ENCODE measurements at regions not wholly inside any gene's neighbourhood (a gene's known extent, or its start where the extent isn't known, plus 50 kb on each side); places are given as distances from the start of the nearest gene placed in this dataset.

DNA sequence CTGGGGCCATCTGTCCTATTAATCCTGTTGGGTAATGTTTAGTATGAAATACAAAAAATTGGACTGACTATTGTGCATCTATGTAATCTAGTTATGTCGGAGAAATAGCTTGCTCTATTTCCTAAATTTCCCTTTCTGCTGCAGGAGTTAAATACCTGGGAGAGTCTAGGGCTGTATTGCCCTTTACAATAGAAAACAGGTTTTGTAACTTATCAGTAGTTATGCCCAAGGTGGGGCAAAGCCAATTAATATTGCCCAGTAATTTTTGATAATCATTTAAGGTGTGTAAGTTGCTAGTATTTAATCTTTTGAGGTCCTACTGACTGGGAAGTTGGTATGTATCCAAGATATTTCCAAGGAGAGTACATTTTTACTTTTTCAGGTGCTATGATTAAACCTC lies 838.1 kb downstream of the DACH1 start:
- Histone ChIP-seq H3K4me3 (ENCODE audit: low read depth in 1 of 2, low read length in 2 of 2) (no peak overlapping the region), H3K9me3 (ENCODE audit: low read length) (no peaks in the 10 kb centered on the region), H3K36me3 (ENCODE audit: insufficient read depth, low read length) (no peaks in the 10 kb centered on the region), H3K27ac (ENCODE audit: low read depth, low read length) (no peak overlapping the region), H3K4me1 (ENCODE audit: insufficient read depth, low read length) (no peaks in the 10 kb centered on the region), H3K9ac (ENCODE audit: low read length) (no peak overlapping the region), H3K27me3 (ENCODE audit: control insufficient read depth in 1 of 2, insufficient read depth in 2 of 2, low read length in 2 of 2) (no peaks in the 10 kb centered on the region)

DNA sequence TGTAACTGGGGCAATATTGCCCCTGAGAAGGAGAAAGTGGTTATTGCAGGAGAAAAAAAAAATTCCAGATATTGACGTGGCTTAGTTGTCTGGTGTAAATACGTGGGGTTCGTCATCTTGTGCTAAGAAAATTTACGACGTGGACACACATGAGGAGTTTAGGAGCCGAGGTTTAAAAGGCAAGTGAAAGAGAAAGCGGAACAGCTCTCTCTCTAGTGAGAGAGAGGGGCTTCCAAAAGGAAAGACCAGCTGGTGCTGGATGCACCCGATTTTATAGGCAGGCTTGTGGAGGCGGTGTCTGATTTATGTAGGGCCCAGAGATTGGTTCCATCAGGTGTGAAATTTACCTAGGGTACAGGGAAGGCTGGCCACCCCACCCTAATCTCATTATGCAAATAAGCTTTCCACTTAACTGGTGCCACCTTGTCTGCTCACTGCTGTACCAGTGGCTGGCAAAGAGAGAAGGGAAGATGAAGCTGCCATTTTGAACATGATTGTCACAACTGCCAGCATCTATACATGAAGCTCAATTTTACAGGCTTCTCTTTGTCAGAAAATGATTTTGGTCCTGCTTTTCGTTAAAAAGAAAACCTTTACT lies 845.1 kb downstream of the DACH1 start:
- Histone ChIP-seq H3K27me3 (ENCODE audit: control insufficient read depth in 1 of 2, insufficient read depth in 2 of 2, low read length in 2 of 2) (no peaks in the 10 kb centered on the region), H3K36me3 (ENCODE audit: insufficient read depth, low read length) (no peaks in the 10 kb centered on the region), H3K27ac (ENCODE audit: low read depth, low read length) (no peak overlapping the region), H3K4me1 (ENCODE audit: insufficient read depth, low read length) (no peaks in the 10 kb centered on the region), H3K4me3 (ENCODE audit: low read depth in 1 of 2, low read length in 2 of 2) (no peak overlapping the region), H3K9ac (ENCODE audit: low read length) (no peak overlapping the region), H3K9me3 (ENCODE audit: low read length) (no peaks in the 10 kb centered on the region)

DNA sequence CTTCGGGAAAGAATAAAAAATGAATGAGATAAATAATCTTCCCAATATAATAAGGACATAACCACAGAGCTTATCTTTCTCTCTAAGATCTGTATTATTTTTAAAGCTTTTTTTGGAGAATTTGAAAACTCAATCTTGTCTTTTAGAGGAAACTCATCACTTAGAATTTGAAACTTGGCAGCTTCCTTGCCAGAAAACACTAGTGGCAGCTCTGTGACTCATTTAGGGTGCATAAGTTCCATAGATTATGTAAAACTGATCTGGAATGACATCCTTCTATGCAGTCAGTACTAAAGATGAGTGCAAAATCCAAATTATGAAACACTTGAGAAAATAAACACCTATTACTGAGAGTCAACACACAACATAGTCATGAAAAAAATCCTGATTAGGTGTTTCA lies 848.0 kb downstream of the DACH1 start:
- Histone ChIP-seq H3K4me1 (ENCODE audit: insufficient read depth, low read length) (no peaks in the 10 kb centered on the region), H3K27me3 (ENCODE audit: control insufficient read depth in 1 of 2, insufficient read depth in 2 of 2, low read length in 2 of 2) (no peaks in the 10 kb centered on the region), H3K9ac (ENCODE audit: low read length) (no peak overlapping the region), H3K27ac (ENCODE audit: low read depth, low read length) (no peak overlapping the region), H3K4me3 (ENCODE audit: low read depth in 1 of 2, low read length in 2 of 2) (no peak overlapping the region), H3K9me3 (ENCODE audit: low read length) (no peaks in the 10 kb centered on the region), H3K36me3 (ENCODE audit: insufficient read depth, low read length) (no peaks in the 10 kb centered on the region)

DNA sequence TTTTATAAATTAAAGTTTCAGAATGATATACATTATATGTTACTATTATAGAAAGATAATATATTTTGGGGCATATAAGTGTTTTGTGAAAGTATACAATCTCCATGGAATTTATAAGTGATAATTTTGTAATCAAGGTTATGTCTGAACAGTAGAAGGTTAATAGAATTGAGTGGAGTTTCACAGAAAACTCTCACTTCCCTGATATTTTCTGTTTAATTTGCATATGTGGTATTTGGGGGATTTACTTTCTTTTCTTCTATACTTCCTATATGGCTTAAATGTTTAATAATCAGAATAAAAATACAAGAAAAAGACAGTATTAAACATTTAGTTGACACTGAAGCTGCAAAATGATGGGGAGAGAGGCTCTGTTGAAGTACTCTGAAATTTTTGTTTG lies 848.5 kb downstream of the DACH1 start:
- no peaks in the 10 kb centered on the region for H3K27me3 ChIP-seq (ENCODE audit: control insufficient read depth in 1 of 2, insufficient read depth in 2 of 2, low read length in 2 of 2)
- H3K27ac ChIP-seq (ENCODE audit: low read depth, low read length) = no peak overlapping the region
- no peaks in the 10 kb centered on the region for H3K9me3 ChIP-seq (ENCODE audit: low read length)
- no peak overlapping the region for H3K9ac ChIP-seq (ENCODE audit: low read length)
- no peaks in the 10 kb centered on the region for H3K4me1 ChIP-seq (ENCODE audit: insufficient read depth, low read length)
- no peak overlapping the region for H3K4me3 ChIP-seq (ENCODE audit: low read depth in 1 of 2, low read length in 2 of 2)
- no peaks in the 10 kb centered on the region for H3K36me3 ChIP-seq (ENCODE audit: insufficient read depth, low read length)

DNA sequence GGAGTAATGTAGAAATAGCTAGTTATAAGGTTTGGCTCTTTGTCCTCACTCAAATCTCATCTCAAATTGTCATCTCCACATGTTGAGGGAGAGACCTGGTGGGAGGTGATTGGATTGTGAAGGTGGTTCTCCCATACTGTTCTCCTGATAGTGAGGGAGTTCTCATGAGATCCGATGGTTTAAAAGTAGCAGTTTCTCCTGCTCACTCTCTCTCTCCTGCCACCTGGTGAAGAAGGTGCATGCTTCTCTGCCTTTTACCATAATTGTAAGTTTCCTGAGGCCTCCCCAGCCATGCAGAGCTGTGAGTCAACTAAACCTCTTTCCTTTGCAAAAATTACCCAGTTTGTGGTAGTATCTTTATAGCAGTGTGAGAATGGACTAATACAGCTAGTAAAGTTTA lies 849.4 kb downstream of the DACH1 start:
- no peak overlapping the region for H3K9ac ChIP-seq (ENCODE audit: low read length)
- no peak overlapping the region for H3K27ac ChIP-seq (ENCODE audit: low read depth, low read length)
- H3K27me3 ChIP-seq (ENCODE audit: control insufficient read depth in 1 of 2, insufficient read depth in 2 of 2, low read length in 2 of 2) = no peaks in the 10 kb centered on the region
- H3K4me1 ChIP-seq (ENCODE audit: insufficient read depth, low read length) = no peaks in the 10 kb centered on the region
- no peak overlapping the region for H3K4me3 ChIP-seq (ENCODE audit: low read depth in 1 of 2, low read length in 2 of 2)
- no peaks in the 10 kb centered on the region for H3K36me3 ChIP-seq (ENCODE audit: insufficient read depth, low read length)
- no peaks in the 10 kb centered on the region for H3K9me3 ChIP-seq (ENCODE audit: low read length)

DNA sequence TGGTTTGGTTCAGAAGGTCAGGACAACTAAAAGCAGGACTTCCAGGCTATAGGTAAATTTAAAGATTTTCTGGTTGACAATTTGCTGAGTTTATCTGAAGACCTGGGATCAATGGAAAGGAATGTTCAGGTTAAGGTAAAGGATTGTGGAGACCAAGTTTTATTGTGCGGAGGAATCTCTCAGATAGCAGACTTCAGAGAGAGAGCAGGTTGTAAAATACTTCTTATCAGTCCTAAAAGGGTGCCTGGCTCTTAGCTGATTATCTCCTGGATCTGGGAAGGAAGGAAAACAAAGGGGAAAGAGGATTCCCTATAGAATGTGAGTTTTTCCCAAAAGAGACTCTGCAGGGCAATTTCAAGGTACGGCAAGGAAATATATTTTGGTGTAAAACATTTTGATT lies 851.5 kb downstream of the DACH1 start:
- no peak overlapping the region for H3K9ac ChIP-seq (ENCODE audit: low read length)
- no peak overlapping the region for H3K4me3 ChIP-seq (ENCODE audit: low read depth in 1 of 2, low read length in 2 of 2)
- no peak overlapping the region for H3K27ac ChIP-seq (ENCODE audit: low read depth, low read length)
- no peaks in the 10 kb centered on the region for H3K9me3 ChIP-seq (ENCODE audit: low read length)
- H3K36me3 ChIP-seq (ENCODE audit: insufficient read depth, low read length) = no peaks in the 10 kb centered on the region
- no peaks in the 10 kb centered on the region for H3K27me3 ChIP-seq (ENCODE audit: control insufficient read depth in 1 of 2, insufficient read depth in 2 of 2, low read length in 2 of 2)
- no peaks in the 10 kb centered on the region for H3K4me1 ChIP-seq (ENCODE audit: insufficient read depth, low read length)

DNA sequence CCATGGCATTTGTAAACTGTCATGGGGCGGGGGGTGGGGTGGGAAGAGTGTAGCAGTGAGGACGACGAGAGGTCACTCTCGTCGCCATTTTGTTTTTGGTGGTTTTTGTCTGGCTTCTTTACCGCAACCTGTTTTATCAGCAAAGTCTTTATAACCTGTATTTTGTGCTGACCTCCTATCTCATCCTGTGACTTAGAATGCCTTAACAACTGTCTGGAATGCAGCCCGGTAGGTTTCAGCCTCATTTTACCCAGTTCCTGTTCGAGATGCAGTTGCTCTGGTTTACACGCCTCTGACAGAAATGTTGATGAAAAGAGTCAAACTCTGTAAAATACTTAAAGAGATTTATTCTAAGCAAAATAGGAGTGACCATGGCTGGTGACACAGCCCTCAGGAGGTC lies 852.0 kb downstream of the DACH1 start:
- no peaks in the 10 kb centered on the region for H3K36me3 ChIP-seq (ENCODE audit: insufficient read depth, low read length)

DNA sequence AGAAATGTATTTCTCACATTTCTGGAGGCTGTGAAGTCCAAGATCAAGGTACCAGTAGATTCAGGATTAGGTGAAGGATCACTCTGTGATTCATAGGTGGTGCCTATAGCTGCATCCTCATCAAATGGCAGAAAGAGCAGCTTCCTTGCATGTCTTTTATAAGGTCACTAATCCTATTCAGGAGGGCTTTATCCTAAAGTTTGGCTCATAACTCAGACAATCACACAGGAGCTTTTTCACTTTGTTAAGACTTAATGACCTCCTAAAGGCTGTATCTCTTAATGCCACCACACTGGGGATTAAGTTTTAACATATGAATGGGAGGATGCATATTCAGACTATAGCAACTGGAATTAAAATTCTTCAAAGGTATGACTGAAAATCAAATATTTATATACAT lies 861.1 kb downstream of the DACH1 start:
- H3K27me3 ChIP-seq (ENCODE audit: control insufficient read depth in 1 of 2, insufficient read depth in 2 of 2, low read length in 2 of 2) = no peaks in the 10 kb centered on the region
- H3K4me1 ChIP-seq (ENCODE audit: insufficient read depth, low read length) = no peaks in the 10 kb centered on the region
- H3K9ac ChIP-seq (ENCODE audit: low read length) = no peak overlapping the region
- no peak overlapping the region for H3K4me3 ChIP-seq (ENCODE audit: low read depth in 1 of 2, low read length in 2 of 2)
- H3K27ac ChIP-seq (ENCODE audit: low read depth, low read length) = no peak overlapping the region
- no peaks in the 10 kb centered on the region for H3K36me3 ChIP-seq (ENCODE audit: insufficient read depth, low read length)
- H3K9me3 ChIP-seq (ENCODE audit: low read length) = no peaks in the 10 kb centered on the region

More for the DNA sequence above, 852.0 kb downstream of the DACH1 start:
- H3K9me3 ChIP-seq (ENCODE audit: low read length) = no peaks in the 10 kb centered on the region
- H3K27me3 ChIP-seq (ENCODE audit: control insufficient read depth in 1 of 2, insufficient read depth in 2 of 2, low read length in 2 of 2) = no peaks in the 10 kb centered on the region
- no peak overlapping the region for H3K27ac ChIP-seq (ENCODE audit: low read depth, low read length)
- H3K9ac ChIP-seq (ENCODE audit: low read length) = no peak overlapping the region
- no peak overlapping the region for H3K4me3 ChIP-seq (ENCODE audit: low read depth in 1 of 2, low read length in 2 of 2)
- H3K4me1 ChIP-seq (ENCODE audit: insufficient read depth, low read length) = no peaks in the 10 kb centered on the region

DNA sequence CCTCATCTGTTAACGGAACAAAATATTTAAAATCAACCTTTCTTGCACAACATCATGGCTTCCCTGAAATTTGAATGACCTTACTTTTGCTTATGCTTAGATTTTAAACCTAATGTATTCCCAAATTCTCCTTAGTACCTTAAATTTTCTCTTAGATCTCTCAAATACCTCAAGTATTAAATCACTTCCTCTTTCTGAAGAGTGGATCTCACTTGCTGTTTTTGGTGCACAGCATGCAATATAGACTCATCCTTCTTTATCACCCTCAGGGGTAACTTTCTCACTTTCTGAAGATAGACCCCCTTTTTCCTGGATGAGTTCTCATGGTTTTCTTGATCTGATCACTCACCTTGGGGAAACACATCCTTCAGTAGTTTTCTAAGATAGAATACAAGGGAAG lies 871.7 kb downstream of the DACH1 start:
- H3K9ac ChIP-seq (ENCODE audit: low read length) = no peak overlapping the region
- no peaks in the 10 kb centered on the region for H3K9me3 ChIP-seq (ENCODE audit: low read length)
- H3K4me3 ChIP-seq (ENCODE audit: low read depth in 1 of 2, low read length in 2 of 2) = no peak overlapping the region
- H3K27me3 ChIP-seq (ENCODE audit: control insufficient read depth in 1 of 2, insufficient read depth in 2 of 2, low read length in 2 of 2) = no peaks in the 10 kb centered on the region
- no peak overlapping the region for H3K27ac ChIP-seq (ENCODE audit: low read depth, low read length)
- H3K4me1 ChIP-seq (ENCODE audit: insufficient read depth, low read length) = no peaks in the 10 kb centered on the region
- H3K36me3 ChIP-seq (ENCODE audit: insufficient read depth, low read length) = no peaks in the 10 kb centered on the region

DNA sequence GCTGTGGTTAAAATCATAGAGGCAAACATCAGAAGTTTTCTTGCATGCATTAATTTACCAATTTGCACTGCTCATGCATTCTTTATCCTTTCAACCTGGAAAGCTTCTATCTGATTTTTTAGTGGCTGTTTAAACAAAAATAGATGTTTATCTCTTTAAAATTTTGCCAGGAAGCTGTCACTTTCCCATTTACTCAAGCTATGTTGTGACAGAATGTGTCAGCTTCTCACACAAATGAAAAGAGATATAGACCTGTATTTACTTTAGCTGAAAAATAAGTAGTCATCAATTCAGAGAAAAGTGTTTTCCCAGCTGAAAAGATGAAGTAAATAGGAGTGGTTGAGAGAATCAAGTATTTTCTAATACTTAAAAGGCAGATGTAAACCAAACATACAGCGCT lies 872.8 kb downstream of the DACH1 start:
- Histone ChIP-seq H3K9me3 (ENCODE audit: low read length) (no peaks in the 10 kb centered on the region), H3K36me3 (ENCODE audit: insufficient read depth, low read length) (no peaks in the 10 kb centered on the region), H3K4me1 (ENCODE audit: insufficient read depth, low read length) (no peaks in the 10 kb centered on the region), H3K4me3 (ENCODE audit: low read depth in 1 of 2, low read length in 2 of 2) (no peak overlapping the region), H3K27me3 (ENCODE audit: control insufficient read depth in 1 of 2, insufficient read depth in 2 of 2, low read length in 2 of 2) (no peaks in the 10 kb centered on the region), H3K9ac (ENCODE audit: low read length) (no peak overlapping the region), H3K27ac (ENCODE audit: low read depth, low read length) (no peak overlapping the region)

DNA sequence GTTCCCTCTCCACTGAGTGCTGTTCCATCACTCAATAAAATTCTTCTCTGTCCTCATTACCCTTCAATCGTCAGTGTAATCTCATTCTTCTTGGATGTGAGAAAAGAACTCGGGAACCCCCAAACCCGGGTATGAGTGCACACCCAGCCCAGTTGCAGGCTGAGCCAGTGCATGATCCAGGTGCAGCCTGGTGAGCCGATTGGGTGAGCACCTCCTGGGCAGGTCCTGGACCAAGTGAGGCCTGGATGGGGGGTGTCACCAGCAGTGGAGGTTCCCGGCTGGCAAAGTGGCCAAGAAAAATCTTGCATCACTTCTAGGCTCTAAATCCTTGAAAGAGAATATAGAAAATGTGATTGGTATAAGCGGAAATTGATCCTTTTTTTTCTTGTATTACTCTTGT lies 878.8 kb upstream of the KLHL1 start:
- no peak overlapping the region for H3K9ac ChIP-seq (ENCODE audit: low read length)
- no peaks in the 10 kb centered on the region for H3K9me3 ChIP-seq (ENCODE audit: low read length)
- H3K4me1 ChIP-seq (ENCODE audit: insufficient read depth, low read length) = no peaks in the 10 kb centered on the region
- no peaks in the 10 kb centered on the region for H3K36me3 ChIP-seq (ENCODE audit: insufficient read depth, low read length)
- no peaks in the 10 kb centered on the region for H3K27me3 ChIP-seq (ENCODE audit: control insufficient read depth in 1 of 2, insufficient read depth in 2 of 2, low read length in 2 of 2)
- H3K27ac ChIP-seq (ENCODE audit: low read depth, low read length) = no peak overlapping the region
- H3K4me3 ChIP-seq (ENCODE audit: low read depth in 1 of 2, low read length in 2 of 2) = no peak overlapping the region

DNA sequence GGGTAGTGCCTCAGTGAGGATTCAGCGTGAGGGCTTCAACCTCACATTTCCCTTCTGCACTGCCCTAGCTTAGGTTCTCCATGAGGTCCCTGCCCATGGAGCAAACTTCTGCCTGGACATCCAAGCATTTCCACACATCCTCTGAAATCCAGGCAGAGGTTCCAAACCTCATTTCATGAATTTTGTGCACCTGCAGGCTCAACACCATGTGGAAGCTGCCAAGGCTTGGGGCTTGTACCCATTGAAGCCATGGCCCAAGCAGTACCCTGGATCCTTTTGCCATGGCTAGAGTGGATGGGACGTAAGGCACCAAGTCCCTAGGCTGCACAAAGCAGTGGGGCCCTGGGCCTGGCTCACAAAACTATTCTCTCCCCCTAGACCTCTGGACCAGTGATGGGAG lies 877.1 kb upstream of the KLHL1 start:
- Histone ChIP-seq H3K9me3 (ENCODE audit: low read length) (no peaks in the 10 kb centered on the region), H3K9ac (ENCODE audit: low read length) (no peak overlapping the region), H3K36me3 (ENCODE audit: insufficient read depth, low read length) (no peaks in the 10 kb centered on the region), H3K27ac (ENCODE audit: low read depth, low read length) (no peak overlapping the region), H3K4me3 (ENCODE audit: low read depth in 1 of 2, low read length in 2 of 2) (no peak overlapping the region), H3K27me3 (ENCODE audit: control insufficient read depth in 1 of 2, insufficient read depth in 2 of 2, low read length in 2 of 2) (no peaks in the 10 kb centered on the region), H3K4me1 (ENCODE audit: insufficient read depth, low read length) (no peaks in the 10 kb centered on the region)
